H1 (cell line): ENCODE measurements at regions not wholly inside any gene's neighbourhood (a gene's known extent, or its start where the extent isn't known, plus 50 kb on each side); places are given as distances from the start of the nearest gene placed in this dataset.

ENCODE experiments used
- CTCF ChIA-PET: fragments of 300-600 bp; sonication (Branson Sonifier 250); formaldehyde crosslinking; loops from one replicate; lab custom pipeline; 2021; ENCODE audit not compliant: partially characterized antibody; lab: Charles Lee
- POLR2A ChIA-PET: fragments of 300-600 bp; sonication (Branson Sonifier 250); formaldehyde crosslinking; loops from one replicate; lab custom pipeline; 2021; ENCODE audit warnings: inconsistent platforms; ENCODE audit not compliant: partially characterized antibody; lab: Charles Lee
- DNase-seq, 2 experiments: peaks; one replicate each; pipeline versions ENCODE4 v3.0.0 to v3.0.0-alpha.2; 2010 to 2022; ENCODE audit warnings: low spot score in 2 of 2, low read depth in 1 of 2, mixed read lengths in 1 of 2
- FAIRE-seq: peaks from 2 replicates; lab custom pipeline; 2011; peaks lifted over from hg19 to GRCh38; lab: Jason Lieb, UNC
- H2AFZ ChIP-seq: 2 replicates; pipeline ENCODE4 v1.8.1; 2012; ENCODE audit warnings: low read length, inconsistent platforms
- H2AK5ac ChIP-seq: 2 replicates; pipeline ENCODE4 v1.6.1; 2013; ENCODE audit warnings: low read depth, low read length
- H2BK120ac ChIP-seq: replicated peaks from 2 replicates; pipeline ENCODE3; 2013; ENCODE audit warnings: low read depth, low read length, inconsistent platforms
- H2BK12ac ChIP-seq: 2 replicates; pipeline ENCODE4 v1.6.1; 2013; ENCODE audit warnings: low read depth, low read length
- H2BK15ac ChIP-seq: 2 replicates; pipeline ENCODE4 v1.6.1; 2013; ENCODE audit warnings: low read length
- H2BK20ac ChIP-seq: 2 replicates; pipeline ENCODE4 v1.6.1; 2013; ENCODE audit warnings: low read length
- H2BK5ac ChIP-seq: 2 replicates; pipeline ENCODE4 v1.6.1; 2013; ENCODE audit warnings: low read depth, low read length
- H3K14ac ChIP-seq: 2 replicates; pipeline ENCODE4 v1.6.1; 2013; ENCODE audit warnings: inconsistent platforms; ENCODE audit not compliant: insufficient read length
- H3K18ac ChIP-seq: 2 replicates; pipeline ENCODE4 v1.6.1; 2013; ENCODE audit warnings: low read length; ENCODE audit errors: extremely low read depth
- H3K23ac ChIP-seq: 2 replicates; pipeline ENCODE4 v1.6.1; 2013; ENCODE audit warnings: inconsistent platforms; ENCODE audit not compliant: insufficient read length
- H3K23me2 ChIP-seq: 2 replicates; pipeline ENCODE4 v1.6.1; 2013; ENCODE audit warnings: low read depth, low read length
- H3K27ac ChIP-seq: 2 replicates; pipeline ENCODE4 v1.6.1; 2011; ENCODE audit warnings: low read depth, low read length, inconsistent platforms
- H3K27me3 ChIP-seq, 4 experiments: replicated peaks in 1 of 4; 1 replicate in 1 of 4; 2 replicates in 3 of 4; pipeline versions ENCODE4 v1.6.1 to v1.8.1; 2011 to 2013; ENCODE audit warnings: low read length in 3 of 4, mild to moderate bottlenecking in 3 of 4, inconsistent platforms in 2 of 4, mixed read lengths in 2 of 4, moderate library complexity in 1 of 4; ENCODE audit not compliant: control insufficient read depth in 3 of 4, insufficient read depth in 3 of 4; ENCODE audit errors: extremely low read depth in 1 of 4
- H3K36me3 ChIP-seq, 4 experiments: 2 replicates each; pipeline versions ENCODE4 v1.6.1 to v1.8.1; 2011 to 2013; ENCODE audit warnings: mild to moderate bottlenecking in 4 of 4, low read length in 3 of 4, moderate library complexity in 2 of 4, control low read depth in 1 of 4, inconsistent platforms in 1 of 4; ENCODE audit not compliant: insufficient read depth in 4 of 4, control insufficient read depth in 2 of 4
- H3K4ac ChIP-seq: replicated peaks from 2 replicates; pipeline ENCODE3; 2013; ENCODE audit warnings: low read length, low read depth, mixed read lengths, inconsistent platforms; ENCODE audit not compliant: insufficient read length
- H3K4me1 ChIP-seq, 4 experiments: replicated peaks in 1 of 4; 1 replicate in 1 of 4; 2 replicates in 3 of 4; pipeline versions ENCODE4 v1.6.1 to v1.8.1; 2011 to 2013; ENCODE audit warnings: low read length in 3 of 4, inconsistent platforms in 2 of 4, mixed read lengths in 1 of 4; ENCODE audit not compliant: insufficient read depth in 4 of 4, control insufficient read depth in 3 of 4
- H3K4me2 ChIP-seq, 2 experiments: 2 replicates each; pipeline versions ENCODE4 v1.6.1 to v1.8.1; 2011 to 2013; ENCODE audit warnings: low read depth in 2 of 2, low read length in 2 of 2, control low read depth in 1 of 2, inconsistent platforms in 1 of 2, mild to moderate bottlenecking in 1 of 2; ENCODE audit not compliant: insufficient read depth in 1 of 2
- H3K4me3 ChIP-seq, 4 experiments: fragments of 200-600, 300-600 bp in 1 of 4; sonication (generic), shearing (Covaris generic), sonication (Bioruptor Twin) in 1 of 4; 2 replicates each; pipeline versions ENCODE4 v1.5.1 to v1.8.1; 2011 to 2016; ENCODE audit warnings: low read length in 4 of 4, low read depth in 3 of 4, control low read depth in 2 of 4, inconsistent platforms in 2 of 4, mild to moderate bottlenecking in 2 of 4, mixed read lengths in 1 of 4, moderate library complexity in 1 of 4; ENCODE audit not compliant: insufficient read depth in 2 of 4; ENCODE audit errors: extremely low read depth in 1 of 4
- H3K56ac ChIP-seq: replicated peaks from 2 replicates; pipeline ENCODE3; 2013; ENCODE audit warnings: low read depth, mild to moderate bottlenecking, mixed read lengths, low read length, inconsistent platforms; ENCODE audit not compliant: insufficient read length
- H3K79me1 ChIP-seq: 2 replicates; pipeline ENCODE4 v1.6.1; 2013; ENCODE audit warnings: low read depth, low read length, control low read depth
- H3K79me2 ChIP-seq, 2 experiments: 2 replicates each; pipeline versions ENCODE4 v1.6.1 to v1.8.1; 2012 to 2013; ENCODE audit warnings: low read length in 2 of 2, mild to moderate bottlenecking in 2 of 2, inconsistent platforms in 1 of 2; ENCODE audit not compliant: insufficient read depth in 2 of 2, control insufficient read depth in 1 of 2
- H3K9ac ChIP-seq, 4 experiments: replicated peaks in 1 of 4; 1 replicate in 1 of 4; 2 replicates in 3 of 4; pipeline versions ENCODE4 v1.6.1 to v1.8.1; 2011 to 2013; ENCODE audit warnings: low read depth in 3 of 4, low read length in 3 of 4, control low read depth in 2 of 4, mild to moderate bottlenecking in 2 of 4, moderate library complexity in 2 of 4, inconsistent platforms in 1 of 4; ENCODE audit errors: extremely low read depth in 1 of 4
- H3K9me3 ChIP-seq, 2 experiments: 2 replicates each; pipeline versions ENCODE4 v1.6.1 to v1.8.1; 2012 to 2013; ENCODE audit warnings: mild to moderate bottlenecking in 2 of 2, moderate library complexity in 2 of 2, control low read depth in 1 of 2, inconsistent platforms in 1 of 2, low read depth in 1 of 2, low read length in 1 of 2, mixed read lengths in 1 of 2; ENCODE audit not compliant: insufficient read depth in 2 of 2
- H4K20me1 ChIP-seq, 2 experiments: replicated peaks in 1 of 2; 2 replicates each; pipeline versions ENCODE3 to v1.8.1; 2011 to 2013; ENCODE audit warnings: inconsistent platforms in 2 of 2, low read length in 2 of 2, mild to moderate bottlenecking in 1 of 2; ENCODE audit not compliant: insufficient read depth in 2 of 2, control insufficient read depth in 1 of 2
- H4K5ac ChIP-seq: 2 replicates; pipeline ENCODE4 v1.6.1; 2013; ENCODE audit warnings: low read length, low read depth, mixed read lengths, inconsistent platforms; ENCODE audit not compliant: insufficient read length
- H4K8ac ChIP-seq: 2 replicates; pipeline ENCODE4 v1.8.0; 2013; ENCODE audit warnings: mild to moderate bottlenecking, moderate library complexity, low read length, inconsistent platforms; ENCODE audit not compliant: insufficient read depth; ENCODE audit errors: extremely low read depth
- H4K91ac ChIP-seq: replicated peaks from 2 replicates; pipeline ENCODE3; 2013; ENCODE audit warnings: low read length, mixed read lengths, inconsistent platforms; ENCODE audit not compliant: insufficient read length
- CTCF ChIP-seq, 3 experiments: IDR thresholded peaks; 1 replicate in 2 of 3; 2 replicates in 1 of 3; pipeline versions ENCODE4 v1.5.1 to v1.6.1; 2011; ENCODE audit warnings: low read length in 3 of 3, mild to moderate bottlenecking in 3 of 3, inconsistent platforms in 2 of 3, low read depth in 1 of 3, moderate library complexity in 1 of 3; ENCODE audit not compliant: insufficient read depth in 1 of 3; ENCODE audit errors: control extremely low read depth in 1 of 3
- E2F6 ChIP-seq: IDR thresholded peaks from 2 replicates; pipeline ENCODE4 v1.6.1; 2012; ENCODE audit warnings: inconsistent platforms
- FOSL1 ChIP-seq: IDR thresholded peaks from 2 replicates; pipeline ENCODE4 v1.6.1; 2011; ENCODE audit warnings: mild to moderate bottlenecking, low read depth, low read length, moderate library complexity; ENCODE audit not compliant: insufficient read depth
- RFX5 ChIP-seq: IDR thresholded peaks from 2 replicates; pipeline ENCODE4 v1.6.1; 2011; ENCODE audit warnings: low read depth, low read length, improper control_type of control experiment, borderline replicate concordance
- SP2 ChIP-seq: IDR thresholded peaks from 2 replicates; pipeline ENCODE4 v1.6.1; 2012; ENCODE audit warnings: mild to moderate bottlenecking, low read length, inconsistent platforms
- WGBS, 2 experiments: shearing (Covaris generic) in 1 of 2; methylation state at CpG; one replicate each; pipeline versions ENCODE4 v1.1.6 to v1.1.7; 2013 to 2015; ENCODE audit warnings: low lambda C conversion rate in 2 of 2, mixed read lengths in 2 of 2, inconsistent platforms in 1 of 2, low coverage in 1 of 2, missing lambda C conversion rate in 1 of 2; ENCODE audit not compliant: insufficient replicate concordance in 2 of 2, insufficient coverage in 1 of 2, insufficient read length in 1 of 2; ENCODE audit errors: extremely low coverage in 1 of 2, missing lambda C conversion rate in 1 of 2; 5-methylcytosine and 5-hydroxymethylcytosine counted together

- no peak overlapping the region for H3K4me3 ChIP-seq
- TF ChIP-seq FOSL1 (no peak), E2F6 (no peak), CTCF (IDR thresholded peaks at IDR 0.05; ENCODE audit: control extremely low read depth in 1 of 3, insufficient read depth in 1 of 3, low read depth in 1 of 3, low read length in 3 of 3) (no peak), SP2 (no peak), RFX5 (no peak)
- no peak overlapping the region for H2BK120ac ChIP-seq
- FAIRE-seq (no peak), DNase-seq (no peak)
- no peaks in the 10 kb centered on the region for H3K79me1 ChIP-seq
- ChIA-PET POLR2A (no interaction called here), CTCF (no interaction called here)
- no peak overlapping the region for H2AFZ ChIP-seq
- no peak overlapping the region for H2BK15ac ChIP-seq
- no peaks in the 10 kb centered on the region for H3K4me1 ChIP-seq
- no peaks in the 10 kb centered on the region for H3K79me2 ChIP-seq
- H3K9ac ChIP-seq, result no peak overlapping the region
- no peak overlapping the region for H3K4ac ChIP-seq
- H3K36me3 ChIP-seq, result no peaks in the 10 kb centered on the region
- H4K91ac ChIP-seq, result no peak overlapping the region
- no peaks in the 10 kb centered on the region for H3K9me3 ChIP-seq
- no peak overlapping the region for H3K4me2 ChIP-seq
- WGBS, 2 experiments, result 92% methylated on average over 1 of the region's 1 CpG; no CpG with 5 or more reads in 1 of the 2 experiments
- H3K18ac ChIP-seq, result no peak overlapping the region
- H4K8ac ChIP-seq, result no peak overlapping the region
- H4K20me1 ChIP-seq, result no peaks in the 10 kb centered on the region
- no peak overlapping the region for H2AK5ac ChIP-seq
- H3K27me3 ChIP-seq, result no peaks in the 10 kb centered on the region
- no peak overlapping the region for H4K5ac ChIP-seq
- no peak overlapping the region for H3K23ac ChIP-seq
- H3K14ac ChIP-seq, result no peak overlapping the region
- no peak overlapping the region for H2BK5ac ChIP-seq
- no peak overlapping the region for H3K27ac ChIP-seq
- no peaks in the 10 kb centered on the region for H3K23me2 ChIP-seq
- H2BK20ac ChIP-seq, result no peak overlapping the region
- H3K56ac ChIP-seq, result no peak overlapping the region
- H2BK12ac ChIP-seq, result no peak overlapping the region
Observed at GRCh38 chr5:104327801-104328200, 765.2 kb upstream of the NUDT12 start.
